GM23338 (cell line): ENCODE measurements at regions not wholly inside any gene's neighbourhood (a gene's known extent, or its start where the extent isn't known, plus 50 kb on each side); places are given as distances from the start of the nearest gene placed in this dataset.

ENCODE experiments used
- CREB1 ChIP-seq: fragments of 250-450 bp; sonication (Bioruptor Pico); IDR thresholded peaks from 2 replicates; pipeline ENCODE4 v1.5.0; 2020; ENCODE audit warnings: low read depth, mild to moderate bottlenecking, moderate library complexity
- ETS1 ChIP-seq: IDR thresholded peaks from 2 replicates; pipeline ENCODE4 v1.6.1; 2016; ENCODE audit warnings: antibody characterized with exemption
- EZH2phosphoT487 ChIP-seq: fragments of 200-600 bp; sonication (generic); IDR thresholded peaks from one replicate; pipeline ENCODE4 v1.8.1; 2018; ENCODE audit warnings: antibody characterized with exemption; ENCODE audit not compliant: unreplicated experiment
- NANOG ChIP-seq: IDR thresholded peaks from 2 replicates; pipeline ENCODE4 v1.6.1; 2016; ENCODE audit warnings: antibody characterized with exemption, borderline replicate concordance
- POLR2AphosphoS5 ChIP-seq: IDR thresholded peaks from 2 replicates; pipeline ENCODE4 v1.6.1; 2016; ENCODE audit warnings: antibody characterized with exemption, low read depth
- ZNF114 ChIP-seq: fragments of 250-450 bp; sonication (Bioruptor Pico); IDR thresholded peaks from 2 replicates; pipeline ENCODE4 v1.5.0; 2020; ENCODE audit warnings: mild to moderate bottlenecking, moderate library complexity
- ZNF462 ChIP-seq: fragments of 250-450 bp; sonication (Bioruptor Pico); IDR thresholded peaks from 2 replicates; pipeline ENCODE4 v1.5.0; 2020; ENCODE audit warnings: mild to moderate bottlenecking, moderate library complexity
- TF ChIP-seq, protein P1 (sequence below), 2 experiments: fragments of 200-600 bp in 1 of 2; sonication (generic) in 1 of 2; conservative IDR thresholded peaks; 2 replicates each; pipeline versions ENCODE4 v1.5.1 to v1.6.1; 2016 to 2017; ENCODE audit warnings: antibody characterized with exemption in 2 of 2, low read depth in 2 of 2, mild to moderate bottlenecking in 2 of 2, moderate library complexity in 1 of 2

- TF ChIP-seq ZNF462 (CRISPR knock-in tag), result no peak
- no peak for TF ChIP-seq CREB1 (CRISPR knock-in tag)
- TF ChIP-seq, protein P1, sequence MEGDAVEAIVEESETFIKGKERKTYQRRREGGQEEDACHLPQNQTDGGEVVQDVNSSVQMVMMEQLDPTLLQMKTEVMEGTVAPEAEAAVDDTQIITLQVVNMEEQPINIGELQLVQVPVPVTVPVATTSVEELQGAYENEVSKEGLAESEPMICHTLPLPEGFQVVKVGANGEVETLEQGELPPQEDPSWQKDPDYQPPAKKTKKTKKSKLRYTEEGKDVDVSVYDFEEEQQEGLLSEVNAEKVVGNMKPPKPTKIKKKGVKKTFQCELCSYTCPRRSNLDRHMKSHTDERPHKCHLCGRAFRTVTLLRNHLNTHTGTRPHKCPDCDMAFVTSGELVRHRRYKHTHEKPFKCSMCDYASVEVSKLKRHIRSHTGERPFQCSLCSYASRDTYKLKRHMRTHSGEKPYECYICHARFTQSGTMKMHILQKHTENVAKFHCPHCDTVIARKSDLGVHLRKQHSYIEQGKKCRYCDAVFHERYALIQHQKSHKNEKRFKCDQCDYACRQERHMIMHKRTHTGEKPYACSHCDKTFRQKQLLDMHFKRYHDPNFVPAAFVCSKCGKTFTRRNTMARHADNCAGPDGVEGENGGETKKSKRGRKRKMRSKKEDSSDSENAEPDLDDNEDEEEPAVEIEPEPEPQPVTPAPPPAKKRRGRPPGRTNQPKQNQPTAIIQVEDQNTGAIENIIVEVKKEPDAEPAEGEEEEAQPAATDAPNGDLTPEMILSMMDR (conservative IDR thresholded peaks at IDR 0.05; ENCODE audit: low read depth in 2 of 2), result no peak
- TF ChIP-seq ETS1, result no peak
- TF ChIP-seq ZNF114 (CRISPR knock-in tag), result no peak
- no peak for TF ChIP-seq POLR2AphosphoS5
- TF ChIP-seq EZH2phosphoT487, result no peak
- TF ChIP-seq NANOG, result no peak
Measured at GRCh38 chr14:48247977-48248376, 572.6 kb upstream of the MDGA2 start (continued).
